ENCODE measurements at regions not wholly inside any gene's neighbourhood (a gene's known extent, or its start where the extent isn't known, plus 50 kb on each side); places are given as distances from the start of the nearest gene placed in this dataset.

- Histone ChIP-seq H3K4me1 (ENCODE audit: control insufficient read depth, low read length) (no peaks in the 10 kb centered on the region), H4K20me1 (ENCODE audit: control insufficient read depth, insufficient read depth, low read depth, low read length) (no peaks in the 10 kb centered on the region), H3K36me3 (ENCODE audit: control insufficient read depth, low read length) (no peaks in the 10 kb centered on the region), H3K27ac (ENCODE audit: low read depth, low read length) (no peak overlapping the region), H3K79me2 (ENCODE audit: control insufficient read depth, low read length) (no peaks in the 10 kb centered on the region), H3F3A (ENCODE audit: control insufficient read depth, insufficient read depth) (no peaks in the 10 kb centered on the region), H3K9me3 (ENCODE audit: control insufficient read depth, insufficient read depth, low read length) (no peaks in the 10 kb centered on the region), H3K9me2 (replicated peaks; ENCODE audit: control insufficient read depth, low read length) (no peaks in the 10 kb centered on the region), H3K4me3 (ENCODE audit: low read length) (no peak overlapping the region), H3K4me2 (ENCODE audit: low read length) (no peak overlapping the region), H3K27me3 (ENCODE audit: control insufficient read depth, low read length) (no peaks in the 10 kb centered on the region)
- TF ChIP-seq CTCF (IDR thresholded peaks at IDR 0.05; ENCODE audit: low read depth, low read length, poor library complexity, severe bottlenecking), result no peak
- no peak for TF ChIP-seq EZH2phosphoT487 (IDR thresholded peaks at IDR 0.05; ENCODE audit: borderline replicate concordance, low read length)
Observed at GRCh38 chr2:5472673-5473072, 219.5 kb upstream of the SOX11 start.

GRCh38 chr2:5473635-5474034 is 218.5 kb upstream of the SOX11 start:
- H3K4me3 ChIP-seq (ENCODE audit: low read length), result no peak overlapping the region
- H4K20me1 ChIP-seq (ENCODE audit: control insufficient read depth, insufficient read depth, low read depth, low read length), result no peaks in the 10 kb centered on the region
- no peaks in the 10 kb centered on the region for H3K9me3 ChIP-seq (ENCODE audit: control insufficient read depth, insufficient read depth, low read length)

GRCh38 chr2:5474716-5475115 is 217.5 kb upstream of the SOX11 start:
- no peak for TF ChIP-seq CTCF (IDR thresholded peaks at IDR 0.05; ENCODE audit: low read depth, low read length, poor library complexity, severe bottlenecking)
- no peak for TF ChIP-seq EZH2phosphoT487 (IDR thresholded peaks at IDR 0.05; ENCODE audit: borderline replicate concordance, low read length)
- Histone ChIP-seq H3K4me3 (ENCODE audit: low read length) (no peak overlapping the region), H3F3A (ENCODE audit: control insufficient read depth, insufficient read depth) (no peaks in the 10 kb centered on the region), H3K9me3 (ENCODE audit: control insufficient read depth, insufficient read depth, low read length) (no peaks in the 10 kb centered on the region), H3K27me3 (ENCODE audit: control insufficient read depth, low read length) (no peaks in the 10 kb centered on the region), H3K79me2 (ENCODE audit: control insufficient read depth, low read length) (no peaks in the 10 kb centered on the region), H3K4me2 (ENCODE audit: low read length) (no peak overlapping the region), H3K27ac (ENCODE audit: low read depth, low read length) (no peak overlapping the region), H4K20me1 (ENCODE audit: control insufficient read depth, insufficient read depth, low read depth, low read length) (no peaks in the 10 kb centered on the region), H3K9me2 (replicated peaks; ENCODE audit: control insufficient read depth, low read length) (no peaks in the 10 kb centered on the region), H3K4me1 (ENCODE audit: control insufficient read depth, low read length) (no peaks in the 10 kb centered on the region), H3K36me3 (ENCODE audit: control insufficient read depth, low read length) (no peaks in the 10 kb centered on the region)

More at GRCh38 chr2:5473635-5474034, 218.5 kb upstream of the SOX11 start:
- Histone ChIP-seq H3K27me3 (ENCODE audit: control insufficient read depth, low read length) (no peaks in the 10 kb centered on the region), H3K27ac (ENCODE audit: low read depth, low read length) (no peak overlapping the region), H3K4me1 (ENCODE audit: control insufficient read depth, low read length) (no peaks in the 10 kb centered on the region), H3K9me2 (replicated peaks; ENCODE audit: control insufficient read depth, low read length) (no peaks in the 10 kb centered on the region), H3K79me2 (ENCODE audit: control insufficient read depth, low read length) (no peaks in the 10 kb centered on the region), H3K4me2 (ENCODE audit: low read length) (no peak overlapping the region), H3K36me3 (ENCODE audit: control insufficient read depth, low read length) (no peaks in the 10 kb centered on the region), H3F3A (ENCODE audit: control insufficient read depth, insufficient read depth) (no peaks in the 10 kb centered on the region)
- no peak for TF ChIP-seq CTCF (IDR thresholded peaks at IDR 0.05; ENCODE audit: low read depth, low read length, poor library complexity, severe bottlenecking)
- TF ChIP-seq EZH2phosphoT487 (IDR thresholded peaks at IDR 0.05; ENCODE audit: borderline replicate concordance, low read length), result no peak
